ENCODE measurements at regions not wholly inside any gene's neighbourhood (a gene's known extent, or its start where the extent isn't known, plus 50 kb on each side); places are given as distances from the start of the nearest gene placed in this dataset.
A peak's percentile ranks its signal among the peaks of the same experiment; 100 is the strongest.

DNA sequence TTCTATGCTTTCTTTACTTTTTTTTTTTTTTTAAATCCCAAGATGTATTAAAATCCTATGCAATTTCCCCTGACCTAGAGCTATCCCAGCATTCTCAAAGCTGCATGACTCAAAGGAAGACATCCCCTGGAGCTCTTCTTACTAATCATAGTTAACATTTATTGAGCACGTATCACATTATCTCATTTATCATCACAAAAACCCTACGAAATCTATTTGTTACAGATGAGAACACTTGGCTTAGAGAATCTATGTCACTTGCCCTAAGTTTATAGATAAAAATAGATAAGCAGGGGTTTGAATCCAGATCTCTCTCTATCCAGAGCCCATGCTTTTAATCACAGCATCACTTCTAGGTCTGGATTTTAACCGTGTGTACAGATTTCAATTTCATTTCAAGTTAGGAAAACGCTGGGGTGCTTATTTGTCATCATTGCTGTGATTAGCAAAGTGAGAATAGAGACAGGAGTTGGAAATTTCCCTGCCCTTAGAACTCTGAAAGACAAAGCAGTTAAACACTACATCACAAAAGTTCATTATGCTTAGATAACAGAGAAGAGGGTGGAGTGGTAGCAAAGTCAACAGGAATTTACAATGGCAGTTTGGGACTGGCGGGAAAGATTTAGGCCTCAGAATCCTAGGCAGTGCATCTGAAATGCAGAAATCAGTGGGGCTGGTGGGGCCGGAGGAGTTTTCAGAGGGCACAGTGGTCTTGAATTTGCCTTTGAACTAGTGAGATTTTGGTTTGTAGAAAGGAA lies 177.7 kb upstream of the FRMD6 start:
- peak; percentile 50 for DNase-seq (ENCODE audit: low read depth)

DNA sequence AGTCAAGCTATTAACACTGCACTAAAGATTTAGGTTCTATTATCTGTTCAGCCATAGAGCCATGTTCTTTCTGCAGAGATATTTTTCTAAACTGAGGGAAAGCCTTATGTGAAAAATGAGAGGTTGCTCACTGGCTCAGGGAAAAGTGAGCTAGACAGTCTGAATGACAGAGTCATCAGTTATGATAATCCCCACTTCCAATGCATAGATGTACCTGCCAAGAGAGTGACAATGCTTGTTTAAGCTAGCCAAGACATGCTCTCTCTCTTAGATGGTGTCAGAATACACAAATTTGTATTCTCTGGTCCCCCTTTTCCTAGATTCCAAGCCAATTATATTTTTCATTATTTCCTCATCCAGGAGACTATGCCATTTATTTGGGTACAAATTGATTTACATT lies 176.9 kb upstream of the FRMD6 start:
- DNase-seq (ENCODE audit: low read depth): no peak

DNA sequence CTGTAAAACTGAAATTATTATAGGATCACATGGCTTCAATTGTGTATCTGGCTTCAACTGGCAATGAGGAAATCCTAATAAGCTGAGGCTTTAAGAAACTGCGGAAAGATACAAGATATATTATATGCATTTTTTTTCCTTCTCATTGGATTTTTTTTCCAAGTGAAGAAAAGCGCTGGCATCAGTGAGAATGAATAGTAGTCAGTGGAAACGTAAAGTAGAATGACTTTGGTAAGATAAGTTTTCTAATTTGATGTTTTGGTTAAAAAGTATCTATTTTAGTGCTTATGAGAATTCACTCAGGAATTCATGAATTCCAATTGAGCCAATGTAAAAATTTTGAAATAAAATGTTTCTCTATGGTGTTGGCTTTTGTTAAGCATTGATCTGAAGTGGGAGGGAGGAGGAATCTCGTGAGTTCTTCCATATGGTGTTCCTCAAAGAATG lies 173.5 kb upstream of the FRMD6 start:
- no peak for DNase-seq (ENCODE audit: low read depth)

DNA sequence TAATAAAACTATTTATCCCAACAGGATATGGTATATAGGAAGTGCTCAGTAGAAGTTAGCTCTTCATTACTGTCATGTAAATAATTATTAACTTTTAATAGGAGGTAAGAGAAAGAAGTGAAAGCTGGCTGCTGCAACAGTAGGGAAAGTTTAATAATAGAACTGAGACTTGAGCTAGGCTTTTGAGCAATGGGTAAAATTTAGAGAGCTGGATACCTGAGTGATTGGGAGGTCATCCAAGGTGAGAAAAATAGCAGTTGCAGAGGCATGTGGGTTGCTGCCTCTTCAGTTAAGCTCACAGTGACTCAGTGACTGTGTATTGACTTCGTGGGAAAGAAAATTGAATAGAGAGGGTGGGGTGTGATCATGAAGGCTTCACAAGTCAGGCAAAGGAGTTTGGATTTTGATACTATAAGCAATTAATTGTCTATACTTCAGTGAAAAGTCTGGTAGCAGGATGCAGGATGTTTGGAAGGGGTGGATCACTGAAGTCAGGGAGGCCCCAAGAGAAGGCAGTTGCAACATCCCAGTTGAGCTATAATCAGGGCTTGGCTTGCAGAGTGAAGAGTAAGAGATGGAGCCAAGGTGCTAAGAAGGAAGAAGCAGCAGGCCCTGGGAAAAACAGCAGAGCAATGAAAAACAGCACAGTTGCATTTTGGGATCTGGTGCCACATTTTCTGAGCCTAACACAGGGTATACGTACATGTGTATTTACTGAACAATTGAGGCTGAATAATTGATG lies 172.0 kb upstream of the FRMD6 start:
- DNase-seq (ENCODE audit: low read depth): no peak

DNA sequence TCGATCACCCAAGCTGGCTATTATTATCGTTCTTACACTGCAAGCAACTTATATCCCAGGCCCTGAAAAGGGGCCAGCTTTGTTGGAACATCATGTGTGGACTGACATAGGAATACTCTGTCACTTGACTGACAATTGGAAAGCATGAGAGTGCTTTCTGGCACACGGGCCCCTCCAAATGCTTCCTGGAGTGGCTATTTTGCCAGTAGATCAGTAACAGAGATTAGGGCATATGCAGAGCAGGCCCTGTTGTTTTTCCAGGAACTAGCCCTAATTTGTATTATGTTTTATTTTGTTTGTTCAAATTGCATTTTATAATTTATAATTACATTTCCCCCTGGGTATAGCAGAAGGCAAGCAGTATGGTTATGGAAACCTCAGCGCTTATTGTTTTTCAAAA lies 170.1 kb upstream of the FRMD6 start:
- DNase-seq (ENCODE audit: low read depth): no peak

DNA sequence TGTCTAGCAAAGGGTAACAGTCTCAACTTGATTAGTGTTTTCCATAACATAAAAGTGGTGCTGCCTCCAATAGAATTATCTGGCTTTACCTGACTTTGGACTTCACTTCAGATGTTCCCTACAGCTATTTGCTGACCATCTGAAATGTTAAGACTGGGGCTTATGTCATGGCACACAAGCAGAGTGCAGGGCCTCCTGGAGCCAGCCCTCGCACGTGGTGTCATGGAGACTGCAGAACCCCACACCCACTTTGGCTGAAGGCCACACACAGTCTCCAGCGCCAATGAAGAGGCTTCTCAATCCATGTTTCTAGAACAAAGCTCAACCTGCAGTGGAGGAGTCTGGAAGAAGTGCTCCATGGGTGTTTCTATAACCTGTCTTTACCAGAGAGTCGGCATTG lies 169.6 kb upstream of the FRMD6 start:
- no peak for DNase-seq (ENCODE audit: low read depth)

DNA sequence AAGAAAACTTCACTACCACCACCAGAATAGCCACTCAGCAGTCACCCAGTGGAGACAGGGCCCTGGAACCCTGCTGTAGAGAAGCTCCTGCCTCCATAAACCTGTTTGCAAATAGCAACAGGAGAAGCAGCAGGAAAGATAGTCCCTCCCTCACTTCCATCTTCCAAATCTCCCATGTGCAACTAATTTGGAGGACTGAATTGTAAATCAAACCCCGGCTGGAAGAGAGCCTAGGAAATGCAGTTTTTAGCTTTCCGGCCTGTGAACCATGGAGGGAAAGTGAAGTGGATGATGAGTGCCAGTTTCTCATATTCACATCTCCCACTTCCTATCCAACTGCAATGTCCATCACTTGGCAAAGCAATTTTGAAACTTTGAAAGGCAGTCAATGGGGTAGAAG lies 167.2 kb upstream of the FRMD6 start:
- DNase-seq (ENCODE audit: low read depth): no peak

DNA sequence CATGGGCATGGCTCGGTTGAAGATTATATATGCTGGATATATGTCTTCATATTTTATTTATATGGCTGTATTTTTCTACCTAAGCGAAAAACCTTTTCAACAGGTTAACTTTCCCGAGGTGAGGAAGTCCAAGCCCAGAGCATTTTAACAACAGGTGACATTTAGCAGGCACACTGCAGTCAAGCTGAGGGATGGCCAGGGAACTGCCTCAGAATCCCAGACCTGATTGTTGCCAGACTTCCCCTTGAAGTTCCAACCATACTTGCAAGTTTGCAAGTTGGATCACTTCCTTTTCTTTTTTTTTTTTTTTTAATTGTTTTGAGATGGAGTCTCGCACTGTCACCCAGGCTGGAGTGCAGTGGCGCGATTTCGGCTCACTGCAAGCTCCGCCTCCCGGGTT lies 166.0 kb upstream of the FRMD6 start:
- no peak for DNase-seq (ENCODE audit: low read depth)

DNA sequence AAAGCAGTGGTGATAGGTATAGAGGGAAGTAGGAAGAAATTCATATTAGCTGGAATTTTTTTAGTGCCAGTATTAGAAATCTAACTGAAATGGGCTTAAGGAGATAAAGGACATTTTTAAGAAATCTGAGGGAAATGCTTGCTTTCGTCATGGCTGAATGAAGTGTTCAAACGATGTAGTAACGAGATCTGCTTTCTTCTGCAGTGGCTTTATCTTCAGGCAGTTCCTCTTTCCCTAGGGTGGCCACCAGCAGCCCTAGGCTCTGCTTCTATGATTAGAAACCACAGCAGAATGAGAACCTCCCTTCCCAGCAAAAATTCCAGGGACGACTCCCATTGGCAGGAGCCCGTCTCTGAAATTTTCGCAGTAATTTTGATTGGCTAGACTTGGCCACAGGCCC lies 163.9 kb upstream of the FRMD6 start:
- no peak for DNase-seq (ENCODE audit: low read depth)

DNA sequence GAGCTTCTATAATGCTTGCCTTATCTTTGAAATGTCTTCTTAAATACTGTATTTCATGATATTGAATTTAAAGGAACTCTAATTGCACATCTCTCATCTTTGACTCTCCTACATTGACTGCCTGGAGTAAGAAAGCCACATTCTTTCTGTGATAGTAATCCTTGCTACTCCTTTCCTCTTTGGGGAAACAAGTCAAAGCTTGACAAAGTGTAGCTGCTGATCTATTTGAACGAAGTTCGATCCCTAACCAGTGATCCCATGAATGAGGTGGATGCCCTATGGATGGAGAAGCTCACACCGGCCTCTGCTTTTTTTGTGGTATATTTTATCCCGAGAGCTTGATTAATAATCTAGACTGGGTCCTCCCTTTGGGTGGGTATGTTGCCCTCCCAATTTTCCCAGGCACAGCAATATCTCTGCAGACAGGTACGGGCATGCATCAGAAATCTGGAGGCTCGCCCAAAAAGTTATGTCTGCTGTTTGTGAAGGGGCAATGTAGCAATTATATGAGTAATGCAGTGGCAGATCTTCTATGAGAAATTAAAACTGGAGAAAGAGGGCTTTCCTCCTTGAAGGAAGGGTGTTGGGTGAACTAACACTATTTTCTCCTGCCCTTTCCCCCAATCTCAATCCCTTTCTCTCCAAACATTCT lies 163.0 kb upstream of the FRMD6 start:
- no peak for DNase-seq (ENCODE audit: low read depth)

DNA sequence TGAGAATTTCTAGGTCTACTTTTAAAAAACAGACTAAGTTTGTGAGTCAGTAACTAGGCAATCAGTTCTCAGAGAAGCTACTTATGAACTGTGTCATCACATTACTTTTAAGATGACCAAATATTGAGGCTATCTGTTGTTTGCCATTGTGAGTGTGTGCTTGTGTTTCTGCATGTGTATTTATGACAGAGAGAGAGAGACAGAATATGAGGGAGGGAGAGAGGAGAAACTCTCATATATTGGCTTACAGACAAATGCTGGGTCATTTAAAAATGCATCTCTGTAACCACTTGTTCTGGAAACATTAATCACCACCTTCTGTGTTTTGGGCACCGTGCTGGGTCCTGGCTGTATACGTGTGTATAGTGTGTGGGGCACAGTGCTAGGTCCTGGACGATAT lies 161.5 kb upstream of the FRMD6 start:
- no peak for DNase-seq (ENCODE audit: low read depth)

DNA sequence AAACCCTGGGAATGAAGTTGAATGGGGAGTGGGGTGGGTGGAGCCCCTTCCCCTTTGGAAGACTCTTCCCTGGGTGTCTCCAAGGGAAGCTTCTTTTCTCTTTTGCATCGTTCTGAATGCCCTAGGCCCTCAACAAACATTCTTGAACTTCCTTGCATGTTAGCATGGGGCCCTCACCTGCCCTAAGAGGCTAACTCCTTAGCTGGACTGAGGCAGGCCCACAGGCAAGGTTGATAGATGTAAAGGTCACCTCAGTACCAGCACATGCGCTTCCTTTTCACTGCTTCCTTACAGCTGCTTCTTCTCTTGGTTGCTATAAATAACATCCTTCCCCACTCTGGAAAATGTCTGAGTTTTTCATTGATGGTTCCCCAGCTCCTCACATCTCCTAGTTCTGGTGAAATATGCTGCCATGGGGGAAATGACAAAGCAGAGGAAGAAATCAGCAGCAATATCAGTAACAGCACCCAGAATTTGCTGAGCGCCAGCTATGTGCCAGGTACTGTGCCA lies 160.6 kb upstream of the FRMD6 start:
- DNase-seq (ENCODE audit: low read depth): no peak

DNA sequence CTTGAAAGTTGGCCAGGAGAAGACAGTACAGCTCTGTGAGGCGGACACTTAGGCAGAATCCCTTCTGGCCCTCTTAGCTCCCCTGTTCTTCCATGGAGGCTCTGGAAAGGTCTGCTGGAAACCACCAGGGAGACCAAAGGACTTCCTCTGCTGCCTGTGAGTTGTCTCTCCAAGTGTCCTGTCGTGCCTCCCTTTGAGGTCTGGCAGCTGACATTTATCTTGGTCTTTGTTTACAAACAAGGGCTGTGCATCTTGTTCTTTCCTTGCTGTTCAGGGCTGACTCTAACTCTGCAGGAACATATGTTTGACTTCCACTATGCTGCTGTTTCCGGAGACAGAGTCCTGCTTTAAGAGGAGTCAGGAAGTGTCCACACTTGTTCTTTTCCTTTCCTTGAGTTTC lies 159.9 kb upstream of the FRMD6 start:
- DNase-seq (ENCODE audit: low read depth): no peak

DNA sequence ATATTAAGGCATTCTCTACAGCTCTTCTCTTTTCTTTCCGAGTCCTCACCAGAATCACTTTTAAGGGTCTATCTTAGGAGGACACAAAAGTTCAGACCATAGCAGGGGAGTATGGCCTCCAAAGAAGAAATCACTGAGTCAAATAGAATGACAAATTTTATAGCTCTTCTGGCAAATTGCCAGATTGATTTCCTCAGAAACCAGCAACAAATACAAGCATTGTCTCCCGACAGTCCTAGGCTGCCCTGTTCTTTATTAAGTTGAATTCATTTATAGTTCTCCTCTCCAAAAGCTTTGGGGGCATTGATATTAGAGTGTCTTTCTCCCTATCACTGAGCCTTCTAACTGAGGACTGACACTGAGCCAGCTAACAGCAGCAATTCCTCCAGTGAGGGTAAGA lies 156.4 kb upstream of the FRMD6 start:
- DNase-seq (ENCODE audit: low read depth): no peak

DNA sequence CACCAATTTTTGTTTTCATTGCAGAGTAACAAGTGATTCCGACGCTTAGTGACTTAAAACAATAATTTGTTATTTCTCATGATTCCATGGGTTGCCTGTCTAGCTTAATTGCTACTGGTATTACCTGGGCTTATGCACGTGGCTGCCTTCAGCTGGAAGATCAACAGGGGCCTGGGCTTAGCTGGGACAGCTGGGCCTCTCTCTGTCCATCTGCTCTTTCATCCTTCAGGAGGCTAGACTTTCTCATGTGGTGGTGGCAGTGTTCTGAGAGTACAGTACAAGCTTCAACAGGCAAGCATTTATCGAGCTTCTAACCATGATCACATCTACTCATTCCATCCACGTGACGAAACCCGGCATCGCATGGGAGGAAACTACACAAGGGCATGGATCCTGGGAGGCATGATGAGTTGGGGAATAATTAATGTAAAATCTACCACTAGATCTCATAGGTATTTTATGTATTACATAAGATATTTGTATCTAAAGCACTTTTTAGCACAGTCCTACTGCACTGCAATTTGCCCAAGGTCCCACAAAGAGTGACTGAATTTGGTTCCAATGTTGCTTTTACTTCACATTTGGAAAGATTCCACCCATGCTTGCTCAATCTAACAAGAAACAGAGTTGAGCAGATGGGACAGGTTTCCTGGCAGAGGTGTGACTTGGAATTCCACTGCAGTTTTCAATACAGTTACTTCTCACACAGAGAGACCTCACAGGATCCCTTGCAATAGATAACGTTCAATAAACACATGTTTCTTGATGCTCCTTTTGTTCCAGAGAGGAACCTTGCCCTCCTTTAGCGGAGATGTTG lies 153.1 kb upstream of the FRMD6 start:
- DNase-seq (ENCODE audit: low read depth): no peak

DNA sequence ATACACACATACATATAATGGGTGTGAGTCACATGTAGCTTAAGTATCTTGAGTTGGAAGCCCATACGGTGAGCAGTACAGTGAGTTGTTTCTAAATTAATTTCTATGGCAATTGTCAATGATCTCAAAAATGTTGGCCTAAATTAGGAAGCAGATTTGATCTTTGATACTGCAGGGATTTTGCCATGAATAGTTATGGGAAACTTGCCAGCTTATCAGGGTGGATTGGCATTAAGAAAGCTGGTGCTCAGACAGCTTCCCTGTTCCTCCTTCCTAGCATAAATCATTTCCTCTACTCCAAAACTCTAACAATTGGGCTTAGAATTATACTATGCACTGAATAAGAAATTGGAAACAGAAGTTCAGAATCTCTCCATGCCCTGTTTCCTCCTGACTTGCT lies 150.9 kb upstream of the FRMD6 start:
- no peak for DNase-seq (ENCODE audit: low read depth)

DNA sequence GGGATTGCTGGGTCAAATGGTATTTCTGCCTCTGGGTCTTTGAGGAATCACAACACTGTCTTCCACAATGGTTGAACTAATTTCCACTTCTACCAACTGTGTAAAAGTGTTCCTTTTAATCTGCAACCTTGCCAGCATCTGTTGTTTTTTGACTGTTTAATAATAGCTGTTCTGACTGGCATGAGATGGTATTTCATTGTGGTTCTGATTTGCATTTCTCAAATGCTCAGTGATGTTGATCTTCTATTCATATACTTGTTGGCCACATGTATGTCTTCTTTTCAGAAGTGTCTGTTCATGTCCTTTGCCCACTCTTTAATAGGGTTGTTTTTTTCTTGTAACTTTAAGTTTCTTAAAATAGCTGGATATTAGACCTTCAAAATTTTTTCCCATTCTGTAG lies 150.0 kb upstream of the FRMD6 start:
- DNase-seq (ENCODE audit: low read depth): no peak

DNA sequence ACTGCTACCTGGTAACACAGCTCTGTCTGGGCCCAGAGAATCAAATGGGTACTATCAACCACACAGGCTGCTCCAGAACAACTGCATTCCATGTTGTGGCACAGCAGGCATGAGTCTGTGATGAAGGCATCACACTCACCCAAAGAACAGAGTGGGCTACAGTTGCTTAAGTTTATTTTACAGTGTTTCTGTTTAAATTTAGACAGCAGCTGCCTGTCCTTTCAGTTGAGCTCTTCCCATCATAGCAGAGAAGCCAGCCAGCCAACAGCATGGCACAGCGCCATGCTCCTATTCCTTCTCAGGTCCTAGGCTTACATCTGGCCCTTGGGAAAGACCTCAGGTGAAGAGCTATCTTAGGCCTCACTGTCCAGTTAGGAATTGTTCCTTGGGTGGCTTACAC lies 147.0 kb upstream of the FRMD6 start:
- DNase-seq (ENCODE audit: low read depth): no peak

DNA sequence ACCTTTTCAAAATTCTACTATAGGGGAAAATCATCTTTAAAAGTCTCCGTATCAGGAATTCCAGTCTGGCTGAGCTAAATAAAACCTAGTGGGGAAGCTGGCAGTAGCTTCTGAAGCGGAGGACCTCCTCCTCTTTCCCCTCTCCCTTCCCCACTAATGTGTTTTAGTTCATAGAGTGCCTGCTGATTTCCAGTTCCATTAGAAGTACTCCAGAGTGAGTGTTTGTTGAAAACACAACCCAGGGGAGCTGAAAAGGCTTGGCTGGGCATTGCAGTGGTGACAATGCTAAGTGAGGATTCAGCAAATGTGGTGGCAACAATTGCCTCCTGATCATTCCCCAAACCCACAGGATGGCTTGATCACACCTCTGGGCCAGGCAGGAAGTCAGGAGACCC lies 144.2 kb upstream of the FRMD6 start:
- no peak for DNase-seq (ENCODE audit: low read depth)

DNA sequence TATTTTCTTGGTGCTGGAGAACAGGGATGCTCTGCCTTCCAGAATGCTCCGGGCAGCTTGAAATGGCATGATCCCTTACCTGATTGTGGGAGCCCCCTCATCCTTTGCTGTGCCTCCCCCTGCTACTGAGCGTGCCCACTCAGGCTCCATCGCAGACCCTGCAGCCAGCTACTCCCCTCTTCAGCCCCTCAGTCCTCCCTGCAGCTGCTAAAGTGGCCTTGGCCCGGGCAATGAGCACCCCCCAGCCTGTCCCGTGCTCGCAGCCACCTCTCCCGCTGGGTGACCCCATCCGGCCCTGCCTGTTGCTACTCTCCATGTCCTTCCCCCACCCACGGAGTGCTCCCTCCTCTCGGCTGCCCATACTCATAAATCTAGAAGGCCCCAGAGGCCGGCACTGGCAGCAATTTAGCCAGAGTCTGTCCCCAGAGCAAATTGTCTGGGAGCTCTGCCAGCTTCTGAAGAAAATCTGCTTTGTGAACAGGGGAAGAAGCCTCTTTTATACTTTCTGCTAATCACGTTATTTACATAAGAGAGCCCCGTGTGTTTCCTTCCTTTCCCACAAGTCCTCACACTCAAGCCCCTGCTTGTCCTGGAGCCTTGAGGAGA lies 143.7 kb upstream of the FRMD6 start:
- DNase-seq (ENCODE audit: low read depth): peak; percentile 37

DNA sequence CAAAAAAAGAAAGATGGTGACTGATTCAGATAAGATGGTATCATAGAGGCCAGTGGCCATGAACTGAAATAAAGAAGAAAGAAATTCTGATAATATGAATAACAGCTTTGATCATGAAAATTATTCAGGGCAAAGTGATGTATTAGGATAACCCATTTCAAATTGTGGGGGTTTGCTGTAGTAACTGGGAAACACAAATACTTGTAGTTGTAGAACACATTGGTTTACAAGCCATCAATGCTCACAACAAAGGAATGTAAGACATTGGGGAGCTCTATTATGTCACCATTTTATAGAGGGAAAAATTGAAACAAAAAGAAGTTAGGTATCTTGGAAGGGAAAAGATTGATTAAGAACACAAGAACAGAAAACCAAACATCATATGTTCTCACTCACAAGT lies 140.4 kb upstream of the FRMD6 start:
- no peak for DNase-seq (ENCODE audit: low read depth)

DNA sequence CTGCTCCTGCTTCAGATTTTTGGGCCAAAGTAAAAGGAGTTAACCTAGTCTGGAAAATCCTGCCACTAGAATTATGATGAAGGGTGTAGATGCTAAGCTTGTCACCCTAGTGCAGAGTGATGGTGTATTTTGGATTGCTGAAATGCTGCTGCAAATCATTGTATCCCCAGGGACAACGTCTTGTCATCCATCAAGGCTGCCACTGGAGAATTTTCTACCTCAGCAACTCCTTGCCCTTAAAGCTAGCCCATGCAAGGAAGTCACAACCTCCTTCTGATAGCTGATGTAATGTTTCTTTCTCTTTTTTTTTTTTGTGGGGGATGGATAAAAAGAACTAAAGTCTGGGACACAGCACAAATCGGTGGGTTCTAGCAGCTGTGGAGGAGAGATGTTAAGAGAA lies 139.4 kb upstream of the FRMD6 start:
- DNase-seq (ENCODE audit: low read depth): no peak
